PC-9 (cell line): ENCODE measurements at regions not wholly inside any gene's neighbourhood (a gene's known extent, or its start where the extent isn't known, plus 50 kb on each side); places are given as distances from the start of the nearest gene placed in this dataset.

Experiments used
- BruUV-seq: library from RNA; stranded (reverse); fragments of 400-500 nt; replicated peaks from 2 replicates; lab custom pipeline; 2021; lab: Mats Ljungman, UMichigan
- CTCF ChIA-PET: fragments of 300-600 bp; sonication (Branson Sonifier 250); formaldehyde crosslinking; loops from one replicate; lab custom pipeline; 2022; ENCODE audit warnings: antibody characterized with exemption; lab: Charles Lee
- POLR2A ChIA-PET: fragments of 300-600 bp; sonication (Branson Sonifier 250); formaldehyde crosslinking; loops from one replicate; lab custom pipeline; 2022; ENCODE audit warnings: antibody characterized with exemption; ENCODE audit not compliant: unreplicated experiment; lab: Charles Lee
- DNase-seq, 2 experiments: peaks; one replicate each; pipeline versions ENCODE4 v3.0.0 to v3.0.0-alpha.2; 2015 to 2022; ENCODE audit warnings: mixed read lengths in 1 of 2
- H2AFZ ChIP-seq: fragments of 200-600 bp; sonication (generic); 2 replicates; pipeline ENCODE4 v1.8.1; 2017; ENCODE audit warnings: antibody characterized with exemption
- H3F3A ChIP-seq: fragments of 200-600 bp; sonication (generic); 2 replicates; pipeline ENCODE4 v1.8.1; 2017; ENCODE audit warnings: antibody characterized with exemption, mild to moderate bottlenecking, low read depth; ENCODE audit not compliant: insufficient read depth
- H3K27ac ChIP-seq: fragments of 200-600 bp; sonication (generic); 2 replicates; pipeline ENCODE4 v1.6.1; 2016; ENCODE audit warnings: mixed run types
- H3K27me3 ChIP-seq: fragments of 200-600 bp; sonication (generic); 2 replicates; pipeline ENCODE4 v1.6.1; 2016; ENCODE audit warnings: low read depth, mixed run types; ENCODE audit not compliant: insufficient read depth
- H3K36me3 ChIP-seq: fragments of 200-600 bp; sonication (generic); 2 replicates; pipeline ENCODE4 v1.6.1; 2016; ENCODE audit warnings: low read depth, mixed run types
- H3K4me1 ChIP-seq: fragments of 200-600 bp; sonication (generic); replicated peaks from 2 replicates; pipeline ENCODE4 v1.6.1; 2016; ENCODE audit warnings: mixed run types; ENCODE audit not compliant: insufficient read depth
- H3K4me2 ChIP-seq: fragments of 200-600 bp; sonication (generic); 2 replicates; pipeline ENCODE4 v1.6.1; 2017; ENCODE audit warnings: mixed run types
- H3K4me3 ChIP-seq: fragments of 200-600 bp; sonication (generic); 2 replicates; pipeline ENCODE4 v1.6.1; 2016; ENCODE audit warnings: mixed run types
- H3K79me2 ChIP-seq: fragments of 200-600 bp; sonication (generic); 2 replicates; pipeline ENCODE4 v1.6.1; 2017; ENCODE audit warnings: low read depth, mixed run types
- H3K9me2 ChIP-seq: fragments of 200-600 bp; sonication (generic); 2 replicates; pipeline ENCODE4 v1.8.1; 2017; ENCODE audit warnings: mild to moderate bottlenecking; ENCODE audit not compliant: insufficient read depth
- H3K9me3 ChIP-seq: fragments of 200-600 bp; sonication (generic); 2 replicates; pipeline ENCODE4 v1.8.1; 2016; ENCODE audit warnings: low read depth; ENCODE audit not compliant: insufficient read depth
- H4K20me1 ChIP-seq: fragments of 200-600 bp; sonication (generic); 2 replicates; pipeline ENCODE4 v1.8.1; 2017; ENCODE audit not compliant: insufficient read depth
- EZH2 ChIP-seq: fragments of 200-600 bp; sonication (generic); IDR thresholded peaks from 2 replicates; pipeline ENCODE4 v1.8.0; 2017; ENCODE audit warnings: antibody characterized with exemption, low read depth
- intact Hi-C: fragments of 100-400 bp; cut with micrococcal nuclease; formaldehyde crosslinking; loops from one replicate; pipeline ENCODE4 v1.10.0; 2022; ENCODE audit not compliant: unreplicated experiment
- TF ChIP-seq, protein P1 (sequence below): fragments of 200-600 bp; sonication (generic); conservative IDR thresholded peaks from 2 replicates; pipeline ENCODE4 v1.6.1; 2017; ENCODE audit warnings: mixed run types, antibody characterized with exemption, mild to moderate bottlenecking, moderate library complexity

DNA sequence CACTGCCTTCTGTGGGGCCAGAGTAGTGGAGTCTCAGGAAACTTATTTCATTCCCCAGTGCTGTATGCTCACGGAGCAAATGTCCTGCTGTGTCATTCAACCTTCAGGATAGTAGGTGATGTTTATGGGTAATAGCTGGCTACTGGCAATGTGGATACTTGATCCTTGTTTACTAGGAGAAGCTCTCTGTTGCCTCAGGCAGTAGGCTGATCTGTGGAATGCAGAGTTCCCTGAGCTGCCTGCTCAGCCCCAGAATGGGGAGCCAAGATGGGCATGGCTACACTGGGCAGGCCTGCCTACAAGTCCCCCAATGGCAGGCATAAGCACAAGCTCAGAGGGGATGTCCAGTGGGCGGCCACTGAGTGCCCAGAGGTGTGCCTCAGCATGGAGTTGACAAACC is 323.1 kb upstream of the KCNN2 start:
- no peak for DNase-seq
- Histone ChIP-seq H3K36me3 (no peaks in the 10 kb centered on the region), H3K4me3 (no peak overlapping the region), H3K27ac (no peak overlapping the region), H3K4me2 (no peak overlapping the region), H3K9me3 (no peaks in the 10 kb centered on the region), H3K4me1 (no peaks in the 10 kb centered on the region), H2AFZ (no peak overlapping the region), H3F3A (no peaks in the 10 kb centered on the region), H3K9me2 (no peaks in the 10 kb centered on the region), H3K79me2 (no peaks in the 10 kb centered on the region), H3K27me3 (no peaks in the 10 kb centered on the region), H4K20me1 (no peaks in the 10 kb centered on the region)
- BruUV-seq, result no TSS peak
- ChIA-PET CTCF (no interaction called here), POLR2A (no interaction called here)
- TF ChIP-seq EZH2, result no peak
- TF ChIP-seq, protein P1, sequence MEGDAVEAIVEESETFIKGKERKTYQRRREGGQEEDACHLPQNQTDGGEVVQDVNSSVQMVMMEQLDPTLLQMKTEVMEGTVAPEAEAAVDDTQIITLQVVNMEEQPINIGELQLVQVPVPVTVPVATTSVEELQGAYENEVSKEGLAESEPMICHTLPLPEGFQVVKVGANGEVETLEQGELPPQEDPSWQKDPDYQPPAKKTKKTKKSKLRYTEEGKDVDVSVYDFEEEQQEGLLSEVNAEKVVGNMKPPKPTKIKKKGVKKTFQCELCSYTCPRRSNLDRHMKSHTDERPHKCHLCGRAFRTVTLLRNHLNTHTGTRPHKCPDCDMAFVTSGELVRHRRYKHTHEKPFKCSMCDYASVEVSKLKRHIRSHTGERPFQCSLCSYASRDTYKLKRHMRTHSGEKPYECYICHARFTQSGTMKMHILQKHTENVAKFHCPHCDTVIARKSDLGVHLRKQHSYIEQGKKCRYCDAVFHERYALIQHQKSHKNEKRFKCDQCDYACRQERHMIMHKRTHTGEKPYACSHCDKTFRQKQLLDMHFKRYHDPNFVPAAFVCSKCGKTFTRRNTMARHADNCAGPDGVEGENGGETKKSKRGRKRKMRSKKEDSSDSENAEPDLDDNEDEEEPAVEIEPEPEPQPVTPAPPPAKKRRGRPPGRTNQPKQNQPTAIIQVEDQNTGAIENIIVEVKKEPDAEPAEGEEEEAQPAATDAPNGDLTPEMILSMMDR, result no peak
- intact Hi-C loops, result no loop called here

DNA sequence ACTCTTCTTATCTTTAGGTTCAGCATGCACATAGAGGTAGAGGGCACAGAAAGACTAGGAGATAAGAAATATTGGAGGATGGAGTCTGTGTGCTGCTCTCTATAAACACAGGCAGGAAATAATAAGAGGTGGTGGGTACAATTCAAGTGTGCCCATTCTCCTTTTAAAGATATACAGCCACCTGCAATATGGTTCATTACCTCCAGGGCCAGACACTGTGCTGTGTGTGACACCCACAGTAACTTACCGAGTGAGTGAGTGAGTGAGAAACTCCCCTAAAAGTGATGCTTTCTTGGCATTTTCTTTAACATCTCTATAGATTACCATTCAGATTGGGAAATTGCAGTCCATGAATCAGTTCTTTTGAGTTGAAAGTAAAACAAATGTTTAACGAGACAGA is 311.8 kb upstream of the KCNN2 start:
- Histone ChIP-seq H3K79me2 (no peaks in the 10 kb centered on the region), H3K4me1 (no peaks in the 10 kb centered on the region), H3K9me3 (no peaks in the 10 kb centered on the region), H2AFZ (no peak overlapping the region), H3K36me3 (no peaks in the 10 kb centered on the region), H3K4me3 (no peak overlapping the region), H3F3A (no peaks in the 10 kb centered on the region), H3K4me2 (no peak overlapping the region), H3K9me2 (no peaks in the 10 kb centered on the region), H3K27me3 (peaks cover 5% of the 10 kb centered on the region; the same call in 1 of the 2 replicates), H4K20me1 (no peaks in the 10 kb centered on the region), H3K27ac (no peak overlapping the region)
- POLR2A ChIA-PET, result no interaction called here
- no peak for TF ChIP-seq EZH2
- TF ChIP-seq, protein P1, result no peak
- CTCF ChIA-PET, result no interaction called here
- no peak for DNase-seq
- intact Hi-C loops, result no loop called here
- no TSS peak for BruUV-seq

DNA sequence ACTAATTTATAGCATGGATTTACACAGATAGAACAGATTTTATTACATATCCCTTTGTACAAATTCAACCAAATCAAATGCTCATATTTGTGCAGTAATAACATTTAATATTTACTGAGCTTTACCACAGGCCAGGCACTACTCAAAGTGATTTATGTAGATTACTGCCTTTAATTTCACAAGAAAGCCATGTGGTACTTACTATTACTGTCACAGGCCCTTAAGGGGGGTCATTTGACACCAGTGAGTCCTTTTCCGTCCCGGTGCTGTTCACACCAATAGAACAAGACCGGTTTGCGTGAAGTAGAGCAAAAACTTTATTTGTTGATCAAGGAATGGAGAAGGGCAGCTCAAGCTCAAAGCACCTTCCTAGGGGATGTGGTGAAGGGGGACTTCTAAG is 308.5 kb upstream of the KCNN2 start:
- BruUV-seq, result no TSS peak
- Histone ChIP-seq H3K4me1 (no peaks in the 10 kb centered on the region), H3K36me3 (no peaks in the 10 kb centered on the region), H3F3A (no peaks in the 10 kb centered on the region), H3K9me3 (no peaks in the 10 kb centered on the region), H3K79me2 (no peaks in the 10 kb centered on the region), H3K4me2 (no peak overlapping the region), H3K27me3 (peaks cover 14% of the 10 kb centered on the region; the same call in 1 of the 2 replicates), H3K9me2 (no peaks in the 10 kb centered on the region), H3K4me3 (no peak overlapping the region), H3K27ac (no peak overlapping the region), H2AFZ (no peak overlapping the region), H4K20me1 (no peaks in the 10 kb centered on the region)
- ChIA-PET POLR2A (no interaction called here), CTCF (no interaction called here)
- no peak for TF ChIP-seq EZH2
- TF ChIP-seq, protein P1, result no peak
- intact Hi-C loops, result no loop called here
- DNase-seq, result no peak
